ENCODE measurements at regions not wholly inside any gene's neighbourhood (a gene's known extent, or its start where the extent isn't known, plus 50 kb on each side); places are given as distances from the start of the nearest gene placed in this dataset.

DNA sequence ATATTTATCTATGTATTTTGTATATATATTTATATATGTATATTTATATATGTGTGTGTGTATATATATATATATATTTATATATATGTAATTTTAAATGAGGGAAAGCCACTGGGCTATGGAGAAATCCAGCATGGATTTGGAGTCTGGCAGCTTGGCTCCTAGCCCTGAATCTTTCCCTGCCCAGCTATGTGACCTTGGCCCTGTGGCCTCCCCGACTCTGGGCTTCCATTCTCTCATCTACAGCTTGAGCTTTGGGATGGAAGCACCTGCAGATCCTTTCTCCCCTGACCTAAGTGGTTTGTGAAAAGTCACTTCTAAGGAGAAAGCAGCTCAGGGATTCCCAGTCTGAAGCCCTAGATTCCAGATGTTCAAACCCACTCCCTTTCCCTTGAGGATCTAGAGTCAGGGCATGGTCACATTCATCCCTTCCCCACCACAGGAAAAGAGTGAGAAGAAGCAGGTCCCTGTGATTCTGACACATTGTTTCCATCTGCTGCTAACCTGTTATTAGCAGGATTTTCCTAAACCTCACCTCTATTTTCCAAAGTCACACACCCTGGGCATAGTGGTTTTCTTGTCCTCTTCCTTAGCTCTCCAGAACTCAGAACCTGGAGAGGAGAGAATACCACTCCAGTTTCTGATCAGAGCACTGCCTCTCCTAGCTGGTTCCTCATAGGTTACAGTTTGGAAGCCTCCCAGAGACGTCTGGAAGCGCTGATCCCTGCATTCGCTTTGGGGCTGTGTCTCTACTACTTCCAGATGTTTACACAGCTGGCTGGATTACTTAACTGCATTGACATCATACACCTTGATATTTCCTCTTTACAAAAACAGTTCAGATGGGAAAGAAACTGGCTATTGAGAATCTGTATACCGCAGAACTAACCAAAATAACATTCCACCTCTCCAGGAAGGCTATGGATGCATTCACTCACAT, 327.5 kb upstream of the ZMIZ1 start:
- H4K20me1 ChIP-seq (ENCODE audit: insufficient read depth, low read length), result no peaks in the 10 kb centered on the region
- peaks cover 8% of the 10 kb centered on the region for H3K4me1 ChIP-seq (ENCODE audit: insufficient read depth, low read length, poor library complexity, severe bottlenecking)
- H3K79me2 ChIP-seq (ENCODE audit: insufficient read depth, low read depth, low read length), result no peaks in the 10 kb centered on the region
- BruUV-seq (replicated peaks), result no TSS peak
- no peaks in the 10 kb centered on the region for H3K36me3 ChIP-seq (ENCODE audit: insufficient read depth, low read length)
- ChIA-PET POLR2A (no interaction called here), CTCF (ENCODE audit: unreplicated experiment) (interaction anchor here (0.6 kb wide), 1 partner anchor 20 kb away, joined by 3 read pairs; no protein-coding TSS in a partner anchor)
- H3K9me3 ChIP-seq (ENCODE audit: low read length), result no peaks in the 10 kb centered on the region
- DNase-seq (ENCODE audit: low spot score), result no peak
- H3K4me2 ChIP-seq (ENCODE audit: low read length), result no peak overlapping the region
- no peaks in the 10 kb centered on the region for H3K9me2 ChIP-seq (ENCODE audit: insufficient read depth, low read length)
- no peak overlapping the region for H2AFZ ChIP-seq (ENCODE audit: low read length)
- no peak overlapping the region for H3K27ac ChIP-seq (ENCODE audit: low read depth, low read length, poor library complexity, severe bottlenecking)
- no peak overlapping the region for H3K4me3 ChIP-seq (ENCODE audit: low read depth, low read length, poor library complexity, severe bottlenecking)
- no peak for TF ChIP-seq EZH2phosphoT487 (IDR thresholded peaks at IDR 0.05; ENCODE audit: borderline replicate concordance, low read depth, low read length)
- TF ChIP-seq, protein P1, sequence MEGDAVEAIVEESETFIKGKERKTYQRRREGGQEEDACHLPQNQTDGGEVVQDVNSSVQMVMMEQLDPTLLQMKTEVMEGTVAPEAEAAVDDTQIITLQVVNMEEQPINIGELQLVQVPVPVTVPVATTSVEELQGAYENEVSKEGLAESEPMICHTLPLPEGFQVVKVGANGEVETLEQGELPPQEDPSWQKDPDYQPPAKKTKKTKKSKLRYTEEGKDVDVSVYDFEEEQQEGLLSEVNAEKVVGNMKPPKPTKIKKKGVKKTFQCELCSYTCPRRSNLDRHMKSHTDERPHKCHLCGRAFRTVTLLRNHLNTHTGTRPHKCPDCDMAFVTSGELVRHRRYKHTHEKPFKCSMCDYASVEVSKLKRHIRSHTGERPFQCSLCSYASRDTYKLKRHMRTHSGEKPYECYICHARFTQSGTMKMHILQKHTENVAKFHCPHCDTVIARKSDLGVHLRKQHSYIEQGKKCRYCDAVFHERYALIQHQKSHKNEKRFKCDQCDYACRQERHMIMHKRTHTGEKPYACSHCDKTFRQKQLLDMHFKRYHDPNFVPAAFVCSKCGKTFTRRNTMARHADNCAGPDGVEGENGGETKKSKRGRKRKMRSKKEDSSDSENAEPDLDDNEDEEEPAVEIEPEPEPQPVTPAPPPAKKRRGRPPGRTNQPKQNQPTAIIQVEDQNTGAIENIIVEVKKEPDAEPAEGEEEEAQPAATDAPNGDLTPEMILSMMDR (conservative IDR thresholded peaks at IDR 0.05; ENCODE audit: low read length), result no peak
- intact Hi-C loops (cut with micrococcal nuclease; ENCODE audit: unreplicated experiment), result loop anchor here (5.0 kb wide), 1 partner anchor 456 kb away; no protein-coding TSS in a partner anchor

DNA sequence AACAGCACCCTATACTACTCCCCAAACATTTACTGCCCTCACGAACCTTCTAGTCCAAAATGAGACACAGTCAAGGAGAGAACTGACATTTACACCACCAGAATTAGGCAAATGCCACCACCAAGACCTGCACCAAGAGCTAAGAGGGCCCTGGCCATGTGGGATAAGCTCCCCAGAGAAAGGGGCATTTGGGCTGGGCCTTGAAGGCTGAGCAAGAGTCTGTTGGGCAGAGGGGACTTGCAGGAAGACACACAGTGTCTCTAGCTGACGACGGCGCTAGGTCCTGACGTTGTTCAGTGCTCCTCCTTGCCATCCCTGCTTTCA, 326.4 kb upstream of the ZMIZ1 start:
- H3K27ac ChIP-seq (ENCODE audit: low read depth, low read length, poor library complexity, severe bottlenecking), result no peak overlapping the region
- no peak overlapping the region for H2AFZ ChIP-seq (ENCODE audit: low read length)
- no peaks in the 10 kb centered on the region for H3K9me3 ChIP-seq (ENCODE audit: low read length)
- no peaks in the 10 kb centered on the region for H3K9me2 ChIP-seq (ENCODE audit: insufficient read depth, low read length)
- no peaks in the 10 kb centered on the region for H4K20me1 ChIP-seq (ENCODE audit: insufficient read depth, low read length)
- no peak for DNase-seq (ENCODE audit: low spot score)
- H3K4me3 ChIP-seq (ENCODE audit: low read depth, low read length, poor library complexity, severe bottlenecking), result no peak overlapping the region
- H3K36me3 ChIP-seq (ENCODE audit: insufficient read depth, low read length), result no peaks in the 10 kb centered on the region
- intact Hi-C loops (cut with micrococcal nuclease; ENCODE audit: unreplicated experiment), result loop anchor here (5.0 kb wide), 1 partner anchor 455 kb away; no protein-coding TSS in a partner anchor
- TF ChIP-seq, protein P1 (conservative IDR thresholded peaks at IDR 0.05; ENCODE audit: low read length), result no peak
- no peak for TF ChIP-seq EZH2phosphoT487 (IDR thresholded peaks at IDR 0.05; ENCODE audit: borderline replicate concordance, low read depth, low read length)
- no TSS peak for BruUV-seq (replicated peaks)
- H3K4me1 ChIP-seq (ENCODE audit: insufficient read depth, low read length, poor library complexity, severe bottlenecking), result peaks cover 8% of the 10 kb centered on the region
- POLR2A ChIA-PET, result no interaction called here
- H3K79me2 ChIP-seq (ENCODE audit: insufficient read depth, low read depth, low read length), result no peaks in the 10 kb centered on the region
- no peak overlapping the region for H3K4me2 ChIP-seq (ENCODE audit: low read length)
- CTCF ChIA-PET (ENCODE audit: unreplicated experiment), result no interaction called here

Measured in OCI-LY7 (cell line).